ENCODE measurements at regions not wholly inside any gene's neighbourhood (a gene's known extent, or its start where the extent isn't known, plus 50 kb on each side); places are given as distances from the start of the nearest gene placed in this dataset.

DNA sequence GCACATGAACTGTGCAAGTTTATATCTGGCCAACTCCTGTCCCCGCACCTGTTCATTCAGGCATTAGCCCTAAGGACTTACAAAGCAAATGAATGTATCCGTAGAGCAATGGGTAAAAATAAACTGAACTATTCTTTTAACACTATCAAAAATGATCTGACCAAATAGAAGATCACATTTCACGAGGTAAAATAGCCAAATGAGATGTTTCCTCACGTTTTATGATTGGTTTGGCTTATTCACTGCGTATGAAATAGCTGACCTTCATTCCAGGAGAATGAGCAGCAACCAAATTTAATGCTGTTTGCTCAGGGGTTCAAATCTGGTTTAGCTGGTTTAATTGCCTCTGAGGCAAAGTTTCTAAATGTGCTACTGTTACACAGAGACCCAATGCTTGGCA, 216.0 kb upstream of the EEA1 start:
- no peaks in the 10 kb centered on the region for H3K36me3 Mint-ChIP-seq (ENCODE audit: low read depth, unreplicated experiment)
- no peak overlapping the region for H3K27ac Mint-ChIP-seq (ENCODE audit: unreplicated experiment)
- H3K27me3 Mint-ChIP-seq (ENCODE audit: unreplicated experiment), result peaks cover 2% of the 10 kb centered on the region
- no peaks in the 10 kb centered on the region for H3K9me3 Mint-ChIP-seq (ENCODE audit: unreplicated experiment)
- H3K4me1 Mint-ChIP-seq (ENCODE audit: unreplicated experiment), result no peaks in the 10 kb centered on the region
- TF ChIP-seq CTCF (IDR thresholded peaks at IDR 0.05; ENCODE audit: unreplicated experiment), result no peak
- DNase-seq (ENCODE audit: low spot score), result no peak
- H3K4me3 Mint-ChIP-seq (ENCODE audit: unreplicated experiment), result no peak overlapping the region

GRCh38 chr12:93146263-93146939, 217.3 kb upstream of the EEA1 start:
- DNase-seq (ENCODE audit: low spot score), result no peak
- Mint-ChIP-seq H3K9me3 (ENCODE audit: unreplicated experiment) (no peaks in the 10 kb centered on the region), H3K27ac (ENCODE audit: unreplicated experiment) (no peak overlapping the region), H3K4me3 (ENCODE audit: unreplicated experiment) (no peak overlapping the region), H3K4me1 (ENCODE audit: unreplicated experiment) (no peaks in the 10 kb centered on the region), H3K36me3 (ENCODE audit: low read depth, unreplicated experiment) (no peaks in the 10 kb centered on the region), H3K27me3 (ENCODE audit: unreplicated experiment) (peaks cover 2% of the 10 kb centered on the region)
- TF ChIP-seq CTCF (IDR thresholded peaks at IDR 0.05; ENCODE audit: unreplicated experiment), result no peak

DNA sequence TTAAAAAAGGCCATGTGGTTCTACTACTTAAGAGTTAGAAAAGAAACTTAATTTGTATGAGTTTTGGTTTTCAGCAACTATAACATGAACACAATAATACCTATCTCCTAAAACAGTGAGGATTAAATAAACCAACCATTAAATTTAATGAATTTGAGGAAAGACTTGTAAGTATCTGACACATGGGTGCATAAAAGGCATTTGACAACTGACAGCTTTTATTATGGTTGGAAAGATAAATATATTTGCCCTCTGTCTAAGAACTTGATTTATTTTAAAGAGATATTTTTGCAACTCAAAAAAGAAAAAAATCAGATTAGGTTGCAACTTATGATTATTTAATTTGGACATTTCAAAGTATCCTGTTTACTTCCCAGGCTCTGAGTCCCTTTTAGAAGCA, 217.9 kb upstream of the EEA1 start:
- H3K4me1 Mint-ChIP-seq (ENCODE audit: unreplicated experiment), result no peaks in the 10 kb centered on the region
- DNase-seq (ENCODE audit: low spot score), result no peak
- peaks cover 2% of the 10 kb centered on the region for H3K27me3 Mint-ChIP-seq (ENCODE audit: unreplicated experiment)
- no peak overlapping the region for H3K4me3 Mint-ChIP-seq (ENCODE audit: unreplicated experiment)
- no peaks in the 10 kb centered on the region for H3K36me3 Mint-ChIP-seq (ENCODE audit: low read depth, unreplicated experiment)
- H3K27ac Mint-ChIP-seq (ENCODE audit: unreplicated experiment), result no peak overlapping the region
- no peaks in the 10 kb centered on the region for H3K9me3 Mint-ChIP-seq (ENCODE audit: unreplicated experiment)
- TF ChIP-seq CTCF (IDR thresholded peaks at IDR 0.05; ENCODE audit: unreplicated experiment), result no peak

DNA sequence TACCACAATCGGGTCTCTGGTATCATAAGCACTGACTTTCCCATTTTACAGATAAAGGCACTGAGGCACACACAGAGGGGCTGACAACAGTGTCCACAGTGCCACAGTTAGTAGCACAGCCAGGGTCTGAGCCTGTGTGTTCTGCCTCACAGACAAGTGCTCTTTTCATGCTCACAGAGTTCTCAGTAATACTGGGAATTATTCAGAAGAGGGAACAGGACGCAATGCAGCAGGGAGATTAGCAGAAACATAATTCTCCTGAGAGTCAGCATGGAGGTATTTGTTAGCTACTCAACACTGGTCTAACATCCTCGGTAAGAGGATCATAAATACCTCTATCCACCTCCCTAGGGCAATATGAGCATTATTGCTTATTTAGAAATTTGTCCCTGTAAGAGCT, 219.3 kb upstream of the EEA1 start:
- TF ChIP-seq CTCF (IDR thresholded peaks at IDR 0.05; ENCODE audit: unreplicated experiment), result no peak
- Mint-ChIP-seq H3K9me3 (ENCODE audit: unreplicated experiment) (no peaks in the 10 kb centered on the region), H3K4me3 (ENCODE audit: unreplicated experiment) (no peak overlapping the region), H3K27me3 (ENCODE audit: unreplicated experiment) (peaks cover 3% of the 10 kb centered on the region), H3K4me1 (ENCODE audit: unreplicated experiment) (no peaks in the 10 kb centered on the region), H3K36me3 (ENCODE audit: low read depth, unreplicated experiment) (no peaks in the 10 kb centered on the region), H3K27ac (ENCODE audit: unreplicated experiment) (no peak overlapping the region)
- DNase-seq (ENCODE audit: low spot score), result no peak

DNA sequence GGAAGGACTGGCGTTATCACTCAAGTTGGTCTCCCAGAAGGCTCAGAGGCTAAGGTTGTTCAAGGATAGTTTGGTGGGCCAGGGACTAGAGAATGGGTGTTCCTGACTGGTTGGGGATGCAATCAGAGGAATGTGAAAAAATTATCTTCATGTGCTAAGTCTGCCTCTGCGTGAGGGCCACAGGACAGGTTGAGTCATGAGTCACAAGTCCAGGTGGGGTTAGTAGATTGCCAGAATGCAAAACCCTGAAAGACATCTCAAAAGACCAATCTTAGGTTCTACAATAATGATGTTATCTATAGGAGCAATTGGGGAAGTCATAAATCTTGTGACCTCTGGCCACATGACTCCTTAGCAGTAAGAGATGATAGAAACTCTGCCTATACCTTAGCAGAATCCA, 220.1 kb upstream of the EEA1 start:
- no peak overlapping the region for H3K4me3 Mint-ChIP-seq (ENCODE audit: unreplicated experiment)
- H3K27me3 Mint-ChIP-seq (ENCODE audit: unreplicated experiment), result peaks cover 3% of the 10 kb centered on the region
- DNase-seq (ENCODE audit: low spot score), result no peak
- no peaks in the 10 kb centered on the region for H3K4me1 Mint-ChIP-seq (ENCODE audit: unreplicated experiment)
- H3K36me3 Mint-ChIP-seq (ENCODE audit: low read depth, unreplicated experiment), result no peaks in the 10 kb centered on the region
- TF ChIP-seq CTCF (IDR thresholded peaks at IDR 0.05; ENCODE audit: unreplicated experiment), result no peak
- no peak overlapping the region for H3K27ac Mint-ChIP-seq (ENCODE audit: unreplicated experiment)
- H3K9me3 Mint-ChIP-seq (ENCODE audit: unreplicated experiment), result no peaks in the 10 kb centered on the region

Measured in endothelial cell (in vitro differentiated cells).